ENCODE measurements at regions not wholly inside any gene's neighbourhood (a gene's known extent, or its start where the extent isn't known, plus 50 kb on each side); places are given as distances from the start of the nearest gene placed in this dataset.

DNA sequence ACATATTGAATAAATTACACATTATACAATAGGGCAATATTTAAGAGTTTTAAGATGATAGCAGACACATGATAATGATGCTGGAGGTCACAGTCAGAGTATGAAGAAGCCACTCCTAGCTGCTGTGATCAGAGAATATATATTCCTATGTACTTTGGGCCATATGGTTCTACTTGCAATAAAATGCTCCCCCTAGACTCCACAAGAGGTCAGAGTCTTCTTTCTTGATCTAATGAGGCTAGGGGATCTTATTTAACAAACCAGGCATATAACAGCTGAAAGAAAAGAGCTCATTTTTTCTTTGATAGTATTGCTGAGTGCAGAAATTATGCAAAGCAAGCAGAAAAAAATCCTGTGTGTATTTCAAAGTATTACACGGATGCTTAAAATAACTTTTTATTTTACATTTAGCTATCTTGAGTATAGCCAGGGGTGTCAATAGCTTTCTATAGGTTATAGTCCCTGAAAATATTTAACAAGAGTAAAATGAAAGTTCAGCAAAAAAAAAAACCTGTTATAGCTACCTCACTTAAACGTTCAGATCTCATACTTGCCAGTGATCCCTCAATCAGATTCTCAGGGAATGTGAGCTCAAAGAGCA is 748.7 kb upstream of the CHAC2 start:
- no peak for DNase-seq

DNA sequence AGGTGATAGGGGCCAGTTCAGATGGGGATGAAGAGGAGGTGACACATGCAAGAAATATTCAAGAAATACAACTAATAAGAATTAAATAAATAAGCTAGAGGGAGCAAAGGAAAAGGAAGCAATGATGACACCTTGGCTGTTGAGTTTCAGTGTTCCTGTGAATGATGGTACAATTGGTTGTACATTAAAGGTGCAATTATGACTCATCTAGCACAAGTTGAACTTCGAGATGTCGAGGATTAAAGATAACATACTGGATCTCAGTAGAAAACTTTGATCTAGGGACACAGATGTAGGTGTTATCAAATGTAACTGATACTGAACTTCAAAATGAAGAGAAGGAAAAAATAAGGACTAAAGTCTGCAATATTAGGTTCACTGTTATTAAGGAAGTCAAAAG is 760.6 kb upstream of the CHAC2 start:
- no peak for DNase-seq

DNA sequence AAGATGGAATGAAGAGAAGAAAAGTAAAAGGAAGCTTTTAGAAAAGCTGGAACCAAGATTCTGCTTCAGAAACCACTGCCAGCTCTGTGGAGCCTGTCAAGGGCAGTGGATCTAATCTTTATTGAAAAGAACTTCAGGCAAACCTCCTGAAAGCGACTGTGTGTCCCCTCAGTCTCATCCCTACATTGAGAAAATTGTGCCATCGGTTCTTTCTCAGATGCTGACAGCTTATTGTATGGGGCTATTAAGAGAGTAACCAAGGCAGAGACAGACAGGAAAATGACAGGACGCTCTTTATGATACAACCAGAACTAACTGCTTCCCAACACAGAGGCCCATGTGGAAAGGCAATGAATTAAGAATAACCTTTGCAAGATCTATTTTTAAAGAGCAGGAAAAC is 763.2 kb upstream of the CHAC2 start:
- no peak for DNase-seq

DNA sequence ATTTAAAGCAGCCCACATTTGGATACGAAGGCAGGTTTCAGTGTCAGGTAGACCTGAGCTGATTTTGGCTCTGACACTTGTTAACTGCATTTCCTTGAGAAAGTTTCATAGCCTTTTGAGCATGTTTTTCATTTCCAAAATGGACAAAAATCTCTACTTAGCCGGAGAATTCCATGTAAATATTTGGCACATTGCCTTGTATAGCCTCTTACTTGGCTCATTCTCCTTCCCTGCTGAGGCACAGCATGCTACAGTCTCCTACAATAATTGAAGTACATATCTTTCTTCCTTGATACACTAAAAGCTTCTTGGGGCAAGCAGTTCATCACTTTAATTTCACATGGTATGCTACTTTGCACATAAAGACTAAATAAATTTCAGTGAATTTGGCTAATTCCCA is 772.2 kb upstream of the CHAC2 start:
- DNase-seq: no peak

DNA sequence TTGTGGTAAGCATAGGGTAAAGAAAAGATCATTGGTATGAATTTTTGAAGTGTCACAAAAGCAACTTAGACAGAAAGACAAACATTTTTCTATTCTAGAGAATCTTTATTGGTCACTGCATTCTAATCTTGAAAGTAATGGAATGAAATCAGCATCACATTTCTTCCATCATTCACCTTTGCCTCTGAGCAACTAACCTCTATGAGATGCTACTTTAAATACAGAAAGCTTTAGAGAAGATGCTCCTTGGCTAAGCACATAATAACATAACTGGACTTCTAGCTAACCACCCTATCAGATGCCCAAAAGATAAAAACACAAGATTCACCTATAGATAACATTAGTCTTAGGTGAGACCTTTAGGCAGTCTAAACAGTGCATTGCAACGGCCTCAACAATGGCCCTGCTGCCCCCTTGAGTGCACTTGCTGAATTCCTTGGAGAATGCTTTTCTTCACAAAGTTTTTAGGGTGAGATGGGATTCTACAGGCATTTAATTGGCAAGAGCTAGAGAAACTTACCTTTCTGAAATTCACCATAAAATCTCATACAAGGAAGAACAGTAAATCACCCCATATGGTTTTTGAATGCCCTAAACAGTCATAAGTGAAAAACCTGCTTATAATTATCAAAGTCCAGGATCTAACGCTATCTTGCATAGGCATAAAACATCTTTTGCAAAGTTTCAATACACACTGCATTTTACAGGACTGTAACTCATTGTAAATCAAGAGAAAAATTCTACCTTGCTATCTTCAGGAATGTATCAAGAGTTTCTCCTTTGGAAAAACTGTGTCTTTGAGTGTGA is 791.3 kb upstream of the CHAC2 start:
- no peak for DNase-seq

DNA sequence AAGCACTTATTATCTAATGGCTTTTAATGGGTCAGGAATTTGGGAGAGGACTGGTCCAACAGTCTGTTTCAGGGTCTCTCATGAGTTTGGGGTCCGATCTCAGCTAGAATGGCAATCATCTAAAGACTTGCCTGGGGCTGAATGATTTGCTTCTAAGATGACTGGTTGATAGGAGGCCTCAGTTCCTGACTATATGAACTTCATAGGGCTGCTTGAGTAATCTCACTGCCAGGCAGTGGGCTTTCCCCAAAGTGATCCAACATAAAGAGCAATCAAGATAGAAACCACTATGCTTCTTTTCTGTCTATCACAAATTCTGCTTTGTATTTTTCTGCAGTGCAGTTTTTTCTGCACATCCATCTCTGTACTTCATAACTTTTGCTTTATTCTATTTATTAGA is 793.5 kb upstream of the CHAC2 start:
- no peak for DNase-seq

DNA sequence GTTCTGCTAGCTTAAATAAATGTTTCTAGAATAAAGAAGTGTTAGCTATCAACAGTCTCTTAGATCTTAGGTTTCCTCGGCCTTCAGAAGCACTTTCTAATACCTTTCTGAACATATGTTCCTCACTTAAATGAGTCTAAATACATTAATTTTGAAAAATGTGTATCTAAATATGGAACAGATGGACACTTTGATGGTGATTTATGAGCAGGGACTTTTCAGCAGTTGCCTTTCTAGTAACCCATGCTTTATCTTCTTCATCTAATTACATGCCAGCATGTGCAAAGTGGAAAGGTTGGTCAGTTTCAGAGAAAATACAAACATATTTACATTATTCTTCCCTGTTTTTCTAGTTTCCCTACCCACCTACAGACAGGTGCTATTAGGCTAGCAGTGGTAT is 797.0 kb upstream of the CHAC2 start:
- no peak for DNase-seq

DNA sequence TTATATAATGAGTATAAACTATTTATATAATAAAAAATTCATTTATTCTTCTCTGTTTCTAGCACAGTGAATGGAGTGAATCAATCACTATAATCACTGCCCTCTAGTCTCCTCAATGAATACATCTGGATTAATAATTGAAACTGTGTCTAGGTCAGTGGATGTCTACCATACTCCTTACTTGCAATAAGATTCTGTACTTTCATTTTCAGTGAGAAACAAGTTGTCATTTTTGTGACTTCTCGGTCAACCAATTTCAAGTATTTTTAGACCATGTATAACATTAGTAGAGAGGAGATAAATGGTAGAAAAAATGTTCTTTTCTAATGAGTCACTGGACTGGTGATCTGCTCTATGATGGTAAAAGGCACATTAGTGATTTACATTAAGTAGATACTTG is 799.6 kb upstream of the CHAC2 start:
- DNase-seq: no peak

DNA sequence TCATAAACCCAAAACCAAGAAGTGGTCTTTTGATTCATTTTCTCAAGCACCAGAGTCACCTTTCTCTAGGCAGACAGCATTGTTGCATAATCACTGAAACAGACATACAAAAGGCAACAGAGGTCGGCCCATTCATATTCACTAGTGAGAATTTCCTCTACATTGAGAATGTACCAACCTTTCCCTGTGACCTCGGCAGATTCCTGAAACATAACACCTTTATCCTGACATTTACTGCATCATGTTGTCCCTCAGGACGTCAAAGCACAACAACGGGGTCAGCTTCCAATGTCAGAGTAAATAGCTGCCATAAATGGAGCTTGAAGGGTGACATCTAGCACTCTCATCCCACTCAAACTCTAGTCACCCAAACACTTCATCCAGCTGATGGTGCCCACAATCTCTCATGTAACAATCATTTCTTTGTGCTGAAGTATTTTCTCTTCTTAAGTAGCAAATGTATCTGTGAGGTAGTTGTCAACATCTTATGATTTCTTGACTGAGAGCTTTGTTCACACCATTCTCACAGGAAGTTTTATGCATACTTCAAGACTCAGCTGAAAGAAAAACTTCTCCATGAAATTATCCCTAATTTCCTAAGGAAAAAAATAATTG is 802.6 kb upstream of the CHAC2 start:
- no peak for DNase-seq

DNA sequence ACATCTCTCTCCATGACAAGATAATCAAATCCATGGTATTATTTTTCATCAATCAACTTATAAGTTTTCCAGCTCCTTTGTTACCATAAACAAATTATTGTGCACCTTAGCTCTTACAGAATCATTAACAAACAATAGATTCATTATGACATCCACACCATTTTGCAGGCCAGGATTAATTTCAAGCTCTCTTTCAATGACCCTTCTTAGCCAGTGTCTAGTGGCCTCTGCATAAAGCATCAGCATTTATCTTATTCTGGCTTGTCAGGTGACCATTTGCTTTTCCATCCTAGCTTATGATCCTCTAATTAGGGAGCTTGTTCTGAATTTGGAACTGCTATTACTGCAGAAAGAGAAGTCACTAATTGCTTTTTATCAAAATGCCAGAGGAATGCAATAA is 806.2 kb upstream of the CHAC2 start:
- no peak for DNase-seq

DNA sequence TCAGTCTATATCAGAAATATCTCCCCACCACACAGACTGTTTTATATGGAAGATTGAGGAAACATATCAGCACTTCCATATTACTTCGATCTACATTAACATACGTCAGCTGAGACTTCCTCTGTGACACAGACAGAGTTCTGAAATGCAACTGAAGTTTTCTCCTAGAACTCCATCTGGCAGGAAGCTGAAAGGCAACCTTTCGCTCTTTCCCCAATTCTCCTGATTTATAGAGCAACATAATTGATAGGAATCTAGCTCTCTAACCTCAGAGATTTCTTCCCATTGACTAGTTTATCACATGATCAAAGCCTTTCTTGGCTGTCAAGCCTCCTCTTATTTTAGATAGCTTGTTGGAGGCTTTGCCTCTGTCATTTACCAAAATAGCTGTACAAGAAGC is 806.7 kb upstream of the CHAC2 start:
- no peak for DNase-seq

DNA sequence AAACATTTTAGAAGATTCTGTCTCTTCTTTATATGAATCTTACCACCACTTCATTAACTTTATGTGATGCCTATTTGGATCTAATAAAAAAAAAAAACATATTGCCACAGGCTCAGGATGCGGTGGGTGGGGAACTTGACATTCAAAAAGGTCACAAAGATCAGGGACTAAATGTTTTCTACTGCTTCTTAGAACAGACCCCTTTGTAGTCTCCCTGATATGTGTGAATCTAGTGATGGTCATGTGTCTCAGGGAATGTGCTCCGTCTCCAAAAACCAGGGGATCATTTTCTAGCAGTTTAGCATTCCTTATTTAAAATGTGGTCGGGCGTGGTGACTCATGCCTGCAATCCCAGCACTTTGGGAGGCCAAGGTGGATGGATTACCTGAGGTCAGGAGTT is 807.8 kb upstream of the CHAC2 start:
- DNase-seq: no peak

DNA sequence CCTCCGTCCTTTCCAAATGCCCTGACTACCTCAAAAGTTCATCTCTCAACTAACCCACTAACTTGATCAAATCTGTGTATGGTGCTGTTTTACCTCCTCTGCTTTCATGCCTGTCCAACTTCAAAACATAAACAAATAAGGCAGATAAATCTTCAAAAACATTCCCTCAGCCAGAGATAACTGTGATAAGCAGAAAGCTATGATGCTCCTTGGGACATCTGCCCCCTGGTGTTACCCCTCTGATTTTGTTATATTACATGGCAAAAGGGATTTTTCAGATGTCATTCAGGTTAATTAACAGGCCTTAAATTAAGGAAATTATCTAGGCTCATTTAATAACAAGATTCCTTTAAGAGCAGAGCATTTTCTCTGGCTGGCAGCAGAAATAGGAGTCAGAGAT is 810.8 kb upstream of the CHAC2 start:
- no peak for DNase-seq

DNA sequence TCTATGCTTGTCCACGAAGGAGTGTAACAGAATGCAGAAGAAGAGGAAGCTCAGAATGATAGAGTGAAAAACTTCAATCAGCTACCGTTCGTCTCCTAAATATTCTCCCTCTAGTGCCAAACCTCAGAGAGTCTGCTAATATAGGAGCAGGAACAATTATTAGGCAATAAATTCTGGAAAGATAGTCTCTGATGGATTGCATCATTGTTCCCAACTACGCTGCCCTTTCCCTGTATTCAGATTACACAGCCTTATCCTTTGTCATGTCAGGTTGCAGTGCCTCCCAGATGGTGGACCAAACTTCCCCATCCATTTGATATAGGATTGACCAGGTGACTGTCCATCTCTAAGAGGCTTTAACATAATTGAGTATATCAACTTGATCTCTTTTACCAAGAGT is 811.5 kb upstream of the CHAC2 start:
- no peak for DNase-seq

DNA sequence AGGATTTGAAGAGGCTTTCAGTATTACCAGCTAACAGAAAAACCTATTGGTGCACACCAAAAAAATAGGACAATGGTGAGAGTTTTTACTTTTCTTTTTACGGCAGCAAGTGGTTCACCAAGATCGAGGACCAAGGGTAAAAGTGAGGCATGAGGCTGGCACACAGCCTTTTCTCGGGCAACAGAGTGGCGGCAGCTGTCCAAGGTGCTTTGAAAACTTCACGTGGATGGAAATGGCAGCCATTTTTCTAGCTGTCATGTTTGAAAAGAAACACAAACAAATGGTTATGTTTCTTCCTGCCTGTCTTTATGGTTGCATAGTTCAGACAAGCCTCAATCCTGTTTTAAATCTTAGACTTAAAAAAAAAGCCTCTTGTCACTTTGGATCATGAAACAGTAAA is 812.5 kb upstream of the CHAC2 start:
- no peak for DNase-seq

DNA sequence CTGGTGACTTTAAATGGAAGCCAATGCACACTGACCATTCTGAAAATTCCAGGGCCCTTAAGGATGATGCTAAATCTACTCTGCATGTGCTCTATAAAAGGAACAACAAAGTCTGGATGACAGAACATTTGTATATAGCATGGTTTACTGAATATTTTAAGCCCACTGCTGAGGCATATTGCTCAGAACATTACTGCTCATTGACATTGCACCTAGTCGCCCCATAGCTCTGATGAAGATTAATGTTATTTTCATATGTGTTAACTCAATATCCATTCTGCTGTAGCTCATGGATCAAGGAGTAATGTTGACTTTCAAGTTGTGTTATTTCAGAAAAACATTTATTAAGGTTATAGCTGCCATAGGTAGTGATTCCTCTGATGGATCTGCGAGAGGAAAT is 827.5 kb upstream of the CHAC2 start:
- no peak for DNase-seq

DNA sequence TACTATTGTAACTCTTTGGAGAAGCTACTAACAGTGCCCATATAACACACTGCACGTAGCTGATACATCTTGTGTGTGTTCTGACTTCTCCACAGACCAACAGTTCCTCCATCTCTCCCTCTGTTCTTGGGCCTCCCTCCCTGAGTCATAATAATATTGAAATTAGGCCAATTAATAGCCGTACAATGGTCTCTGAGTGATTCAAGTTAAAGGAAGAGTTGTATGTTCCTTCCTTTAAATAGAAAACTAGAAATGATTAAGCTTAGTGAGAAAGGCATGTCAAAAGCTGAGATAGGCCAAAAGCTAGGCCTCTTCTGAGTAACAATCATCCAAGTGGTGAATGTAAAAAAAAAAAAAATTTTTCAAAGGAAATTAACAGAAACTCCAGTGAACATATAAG is 828.4 kb upstream of the CHAC2 start:
- DNase-seq: no peak

DNA sequence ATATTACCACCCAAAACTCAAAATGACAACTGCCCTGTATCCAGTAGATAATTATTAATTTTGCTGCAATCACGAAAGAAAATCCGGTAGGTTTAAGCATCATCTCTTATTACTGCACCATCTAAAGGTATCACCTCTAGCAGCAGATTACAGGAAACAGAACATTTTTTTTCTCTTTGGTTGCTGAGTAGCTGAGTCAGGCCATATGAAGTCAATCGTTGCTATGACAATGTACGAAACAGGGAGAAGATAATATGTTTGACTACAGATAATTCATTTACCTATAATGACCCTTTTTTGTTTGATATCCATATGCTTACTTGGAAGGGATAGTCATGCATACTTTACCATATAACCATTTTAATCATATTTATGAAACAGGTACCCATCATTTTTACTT is 831.6 kb upstream of the CHAC2 start:
- no peak for DNase-seq

DNA sequence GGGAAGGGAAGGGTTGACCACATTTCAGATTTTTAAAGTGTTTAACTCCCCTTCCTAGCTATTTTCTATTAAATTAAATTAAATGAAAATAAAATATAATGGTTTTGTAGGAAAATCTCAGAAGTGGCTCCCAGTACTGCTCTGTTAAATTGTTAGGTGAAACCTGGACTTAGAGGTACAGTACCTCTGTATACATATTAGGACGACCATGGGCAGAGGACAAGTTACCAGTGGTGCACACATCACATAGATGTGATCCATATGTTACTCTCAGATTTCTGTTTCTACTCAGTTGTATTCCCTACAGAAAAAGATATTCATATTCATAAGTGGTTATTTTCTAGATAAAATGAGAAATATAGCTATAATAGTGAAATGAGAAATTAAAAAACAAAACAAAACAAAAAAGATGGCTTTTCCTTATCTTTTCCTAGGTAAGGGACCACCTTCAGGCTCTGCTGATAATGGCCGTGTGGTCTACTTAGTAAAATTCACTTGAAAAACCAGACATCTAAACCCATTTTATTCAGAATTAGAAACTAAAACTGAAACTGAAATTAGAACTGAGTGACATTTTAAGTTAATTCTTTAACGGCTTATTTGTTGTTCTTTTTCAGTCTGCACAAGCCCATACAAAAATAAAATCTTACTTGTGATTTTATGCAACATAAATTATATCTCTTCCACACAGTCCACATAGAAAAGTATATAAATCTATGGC is 832.5 kb upstream of the CHAC2 start:
- no peak for DNase-seq

DNA sequence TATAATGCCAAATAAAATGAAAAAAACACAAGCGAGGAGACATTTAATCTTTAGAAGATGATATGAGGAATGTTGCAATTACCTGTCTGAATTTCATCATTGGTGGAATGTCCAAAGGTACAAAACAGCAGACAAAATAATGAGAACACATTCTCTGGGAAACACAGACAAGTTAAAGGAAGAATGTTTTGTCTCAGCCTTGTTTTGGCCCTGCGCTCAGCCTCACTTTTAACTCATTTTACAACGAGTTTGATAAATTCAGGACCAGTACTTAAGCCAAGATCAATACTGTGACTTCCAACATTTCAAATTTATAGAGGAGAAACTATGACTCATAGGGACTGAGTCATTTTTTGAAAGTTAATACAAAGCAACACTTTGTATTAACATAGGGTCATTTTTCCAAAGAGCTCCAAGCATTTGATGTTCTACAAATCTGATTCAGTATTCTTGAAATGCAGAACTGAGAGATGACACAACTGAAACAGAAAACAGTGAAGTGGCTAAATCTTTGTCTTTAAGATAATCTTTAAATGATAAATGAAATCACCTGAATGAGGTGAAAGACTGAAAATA is 833.2 kb upstream of the CHAC2 start:
- peak; percentile 3 for DNase-seq

DNA sequence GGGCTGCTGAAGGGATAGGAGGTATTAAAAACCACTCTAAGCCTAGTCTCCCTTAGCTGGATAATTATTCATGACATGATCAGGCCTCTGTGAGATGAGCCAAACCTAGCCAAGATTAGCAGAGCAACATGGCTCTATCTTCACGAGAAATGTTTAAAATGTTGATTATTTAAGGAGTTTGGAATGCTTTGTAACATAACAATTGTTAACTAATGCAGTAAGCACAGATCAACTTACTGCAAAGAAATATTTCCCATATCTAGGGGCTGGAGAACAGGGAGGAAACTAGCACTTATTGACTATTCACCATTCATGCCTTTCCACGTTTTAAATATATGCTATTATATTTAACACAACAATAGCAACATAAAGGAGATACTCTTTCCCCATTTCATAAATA is 833.7 kb upstream of the CHAC2 start:
- DNase-seq: no peak

DNA sequence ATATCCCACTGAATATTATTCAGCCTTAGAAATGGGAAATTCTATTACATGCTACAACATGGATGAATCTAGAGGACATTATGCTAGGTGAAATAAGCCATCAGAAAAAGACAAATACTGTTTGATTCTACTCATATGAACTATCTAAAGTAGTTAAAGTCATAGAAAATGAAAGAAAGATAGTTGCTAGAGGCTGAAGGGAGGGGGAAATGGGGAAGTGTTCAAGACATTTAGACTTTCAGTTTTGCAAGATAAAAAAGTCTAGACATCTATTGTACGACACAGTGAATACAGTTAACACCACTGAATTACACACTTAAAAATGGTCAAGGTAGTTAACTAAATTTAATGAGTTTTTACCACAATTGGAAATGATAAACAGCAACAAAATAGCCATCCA is 835.9 kb upstream of the CHAC2 start:
- no peak for DNase-seq

DNA sequence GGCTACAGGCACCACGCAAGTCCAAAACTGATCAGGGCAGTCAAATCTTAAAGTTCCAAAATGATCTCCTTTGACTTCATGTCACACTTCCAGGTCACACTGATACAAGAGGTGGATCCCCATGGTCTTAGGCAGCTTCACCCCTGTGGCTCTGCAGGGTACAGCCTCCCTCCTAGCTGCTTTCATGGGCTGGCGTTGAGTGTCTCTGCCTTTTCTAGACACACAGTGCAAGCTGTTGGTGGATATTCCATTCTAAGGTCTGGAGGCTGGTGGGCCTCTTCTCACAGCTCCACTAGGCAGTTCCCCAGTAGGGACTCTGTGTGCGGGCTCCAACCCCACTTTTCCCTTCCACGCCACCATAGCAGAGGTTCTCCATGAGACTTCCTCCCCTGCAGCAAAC is 838.2 kb upstream of the CHAC2 start:
- no peak for DNase-seq

DNA sequence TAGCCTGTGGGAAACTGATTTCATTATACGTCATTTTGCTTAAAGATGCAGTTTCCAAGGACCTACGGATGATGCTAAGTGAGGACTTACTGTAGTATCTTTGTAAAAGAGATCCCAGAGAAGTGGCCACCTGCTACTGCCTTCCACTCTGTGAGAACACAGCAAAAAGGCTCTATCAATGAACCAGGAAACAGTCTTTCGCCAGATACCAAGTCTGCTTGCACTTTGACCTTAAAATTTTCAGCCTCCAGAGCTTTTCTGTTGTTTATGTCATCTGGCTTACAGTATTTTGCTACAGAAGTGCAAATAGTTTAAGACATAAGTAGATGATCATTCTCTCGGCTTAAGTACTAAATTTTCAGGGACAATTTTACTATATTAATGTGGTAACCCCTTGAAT is 847.9 kb upstream of the CHAC2 start:
- DNase-seq: no peak

Data from T1000 (cell line).